HCT116 (cell line): ENCODE measurements at regions not wholly inside any gene's neighbourhood (a gene's known extent, or its start where the extent isn't known, plus 50 kb on each side); places are given as distances from the start of the nearest gene placed in this dataset.

Source experiments
- ATAC-seq: fragments of 200-7000 bp; cut with Tn5 transposase; 2 replicates; pipeline ENCODE4 v1.9.1; 2020; ENCODE audit warnings: mild to moderate bottlenecking, moderate library complexity
- BruUV-seq: library from RNA; stranded (reverse); fragments of 400-500 nt; replicated peaks from 2 replicates; lab custom pipeline; 2021; lab: Mats Ljungman, UMichigan
- CTCF ChIA-PET: fragments of 300-600 bp; sonication (Branson Sonifier 250); formaldehyde crosslinking; loops from one replicate; lab custom pipeline; 2021; ENCODE audit warnings: antibody characterized with exemption; lab: Charles Lee
- POLR2A ChIA-PET: fragments of 300-600, 350-600 bp; sonication (Branson Sonifier 250); formaldehyde crosslinking; loops from one replicate; lab custom pipeline; 2021; ENCODE audit warnings: antibody characterized with exemption; lab: Charles Lee
- RAD21 ChIA-PET, 2 experiments: fragments of 300-600 bp; sonication (Branson Sonifier 250); formaldehyde crosslinking; loops; one replicate each; lab custom pipeline; 2023; ENCODE audit warnings: low total read pairs in 2 of 2; ENCODE audit not compliant: uncharacterized antibody in 2 of 2, unreplicated experiment in 2 of 2, low non-redundant PET in 1 of 2; lab: Charles Lee
- DNase-seq: peaks from one replicate; pipeline ENCODE4 v3.0.0-alpha.2; 2010; ENCODE audit warnings: low read depth, low spot score
- H2AFZ ChIP-seq: fragments of 200-600 bp; shearing (Covaris generic), sonication (generic); 2 replicates; pipeline ENCODE4 v1.6.1; 2017; ENCODE audit warnings: low read depth, mixed run types, mixed read lengths, antibody characterized with exemption, low read length; ENCODE audit not compliant: poor library complexity, severe bottlenecking
- H3K27ac ChIP-seq: 2 replicates; pipeline ENCODE4 v1.5.1; 2012; ENCODE audit warnings: low read depth, low read length
- H3K27me3 ChIP-seq: fragments of 200-600 bp; sonication (generic); 2 replicates; pipeline ENCODE4 v1.6.1; 2016; ENCODE audit warnings: mixed run types, low read length, mixed read lengths; ENCODE audit not compliant: insufficient read depth
- H3K36me3 ChIP-seq, 2 experiments: fragments of 200-500 bp in 1 of 2; fragments of 200-600 bp in 1 of 2; sonication (Bioruptor generic) in 1 of 2; sonication (generic) in 1 of 2; 2 replicates each; pipeline versions ENCODE4 v1.5.1 to v1.6.1; 2014 to 2016; ENCODE audit warnings: low read length in 2 of 2, inconsistent platforms in 1 of 2, mixed read lengths in 1 of 2, mixed run types in 1 of 2; ENCODE audit not compliant: insufficient read depth in 2 of 2, control insufficient read depth in 1 of 2
- H3K4me1 ChIP-seq, 2 experiments: fragments of 200-600 bp in 1 of 2; sonication (generic) in 1 of 2; 2 replicates each; pipeline versions ENCODE4 v1.5.1 to v1.6.1; 2012 to 2017; ENCODE audit warnings: low read length in 2 of 2, inconsistent platforms in 1 of 2, mild to moderate bottlenecking in 1 of 2, mixed read lengths in 1 of 2, mixed run types in 1 of 2, moderate library complexity in 1 of 2; ENCODE audit not compliant: insufficient read depth in 2 of 2, control insufficient read depth in 1 of 2
- H3K4me2 ChIP-seq: fragments of 200-600 bp; sonication (generic); 2 replicates; pipeline ENCODE4 v1.6.1; 2017; ENCODE audit warnings: mixed run types, low read length, mixed read lengths
- H3K4me3 ChIP-seq, 2 experiments: fragments of 200-600 bp in 1 of 2; sonication (generic) in 1 of 2; replicated peaks in 1 of 2; 2 replicates each; pipeline ENCODE4 v1.5.1; 2011 to 2016; ENCODE audit warnings: low read length in 2 of 2, control low read depth in 1 of 2, low read depth in 1 of 2, mild to moderate bottlenecking in 1 of 2, mixed read lengths in 1 of 2, mixed run types in 1 of 2
- H3K79me2 ChIP-seq: fragments of 200-600 bp; sonication (generic); 2 replicates; pipeline ENCODE4 v1.6.1; 2017; ENCODE audit warnings: mild to moderate bottlenecking, mixed run types, low read length, moderate library complexity, mixed read lengths; ENCODE audit not compliant: insufficient read depth
- H3K9ac ChIP-seq: fragments of 200-600 bp; sonication (generic); 2 replicates; pipeline ENCODE4 v1.6.1; 2016; ENCODE audit warnings: low read length, mixed read lengths
- H3K9me2 ChIP-seq: fragments of 200-600 bp; sonication (generic), shearing (Covaris generic); 2 replicates; pipeline ENCODE4 v1.6.1; 2017; ENCODE audit warnings: mixed run types, mild to moderate bottlenecking, moderate library complexity; ENCODE audit not compliant: insufficient read depth
- H3K9me3 ChIP-seq, 2 experiments: fragments of 200-500 bp in 1 of 2; fragments of 200-600 bp in 1 of 2; sonication (Bioruptor generic) in 1 of 2; sonication (generic) in 1 of 2; 2 replicates each; pipeline ENCODE4 v1.6.1; 2014 to 2017; ENCODE audit warnings: low read length in 2 of 2, mixed read lengths in 2 of 2, inconsistent platforms in 1 of 2, low read depth in 1 of 2, mild to moderate bottlenecking in 1 of 2, mixed run types in 1 of 2, moderate library complexity in 1 of 2; ENCODE audit not compliant: control insufficient read depth in 1 of 2, insufficient read depth in 1 of 2
- H4K20me1 ChIP-seq: fragments of 200-600 bp; sonication (generic), shearing (Covaris generic); 2 replicates; pipeline ENCODE4 v1.6.1; 2017; ENCODE audit warnings: mixed run types, mild to moderate bottlenecking, moderate library complexity; ENCODE audit not compliant: insufficient read depth
- ATF3 ChIP-seq: IDR thresholded peaks from 2 replicates; pipeline ENCODE4 v1.6.1; 2012
- CEBPB ChIP-seq: IDR thresholded peaks from 2 replicates; pipeline ENCODE4 v1.6.1; 2012; ENCODE audit warnings: low read depth
- EGR1 ChIP-seq: IDR thresholded peaks from 2 replicates; pipeline ENCODE4 v1.6.1; 2012; ENCODE audit warnings: low read depth
- ELF1 ChIP-seq: IDR thresholded peaks from 2 replicates; pipeline ENCODE4 v1.6.1; 2012; ENCODE audit warnings: low read depth, borderline replicate concordance
- EZH2 ChIP-seq: fragments of 200-600 bp; sonication (generic); IDR thresholded peaks from 2 replicates; pipeline ENCODE4 v1.6.1; 2017; ENCODE audit warnings: antibody characterized with exemption, mixed run types
- JUND ChIP-seq: IDR thresholded peaks from 2 replicates; pipeline ENCODE4 v1.6.1; 2012
- POLR2A ChIP-seq: IDR thresholded peaks from 2 replicates; pipeline ENCODE4 v1.7.0; 2011; ENCODE audit warnings: borderline replicate concordance; ENCODE audit not compliant: insufficient read depth, insufficient read length; ENCODE audit errors: extremely low read depth
- RAD21 ChIP-seq: IDR thresholded peaks from 2 replicates; pipeline ENCODE4 v1.6.1; 2012; ENCODE audit warnings: low read depth, mild to moderate bottlenecking
- SP1 ChIP-seq: IDR thresholded peaks from 2 replicates; pipeline ENCODE4 v1.6.1; 2012; ENCODE audit warnings: low read depth
- SRF ChIP-seq: IDR thresholded peaks from 2 replicates; pipeline ENCODE4 v1.6.1; 2012; ENCODE audit warnings: low read depth
- TCF7L2 ChIP-seq: IDR thresholded peaks from 2 replicates; pipeline ENCODE4 v1.7.0; 2011; ENCODE audit warnings: borderline replicate concordance, inconsistent platforms; ENCODE audit not compliant: insufficient read depth, insufficient read length; ENCODE audit errors: extremely low read depth
- YY1 ChIP-seq: IDR thresholded peaks from 2 replicates; pipeline ENCODE4 v1.6.1; 2011; ENCODE audit warnings: low read length, low read depth, moderate library complexity, mild to moderate bottlenecking; ENCODE audit not compliant: insufficient replicate concordance; ENCODE audit errors: extremely low read depth
- ZFX ChIP-seq: fragments of 450-650 bp; IDR thresholded peaks from 2 replicates; pipeline ENCODE4 v1.6.1; 2017
- intact Hi-C: fragments of 100-400 bp; cut with micrococcal nuclease; formaldehyde crosslinking; loops from 2 replicates; pipeline ENCODE4 v1.10.0; 2022
- TF ChIP-seq, protein P1 (sequence below): IDR thresholded peaks from 2 replicates; pipeline ENCODE4 v1.6.1; 2012; ENCODE audit warnings: low read depth
- TF ChIP-seq, protein P2 (sequence below): IDR thresholded peaks from 2 replicates; pipeline ENCODE4 v1.6.1; 2011; ENCODE audit warnings: mild to moderate bottlenecking, low read length, moderate library complexity; ENCODE audit not compliant: insufficient replicate concordance; ENCODE audit errors: extremely low read depth
- TF ChIP-seq, protein P3 (sequence below), 3 experiments: fragments of 200-600 bp in 1 of 3; sonication (generic) in 1 of 3; IDR thresholded peaks in 2 of 3; conservative IDR thresholded peaks in 1 of 3; 2 replicates each; pipeline ENCODE4 v1.5.1; 2012 to 2017; ENCODE audit warnings: low read depth in 2 of 3, low read length in 2 of 3, antibody characterized with exemption in 1 of 3, borderline replicate concordance in 1 of 3, control low read depth in 1 of 3, mild to moderate bottlenecking in 1 of 3, mixed read lengths in 1 of 3, mixed run types in 1 of 3, moderate library complexity in 1 of 3; ENCODE audit not compliant: insufficient read depth in 1 of 3

GRCh38 chr20:12019715-12020114, 102.0 kb downstream of the BTBD3 start:
- no peak overlapping the region for H2AFZ ChIP-seq
- H3K4me1 ChIP-seq = no peaks in the 10 kb centered on the region
- no peak overlapping the region for H3K27ac ChIP-seq
- no peaks in the 10 kb centered on the region for H4K20me1 ChIP-seq
- no peaks in the 10 kb centered on the region for H3K79me2 ChIP-seq
- POLR2A ChIA-PET = no interaction called here
- H3K9me2 ChIP-seq = no peaks in the 10 kb centered on the region
- TF ChIP-seq, protein P1, sequence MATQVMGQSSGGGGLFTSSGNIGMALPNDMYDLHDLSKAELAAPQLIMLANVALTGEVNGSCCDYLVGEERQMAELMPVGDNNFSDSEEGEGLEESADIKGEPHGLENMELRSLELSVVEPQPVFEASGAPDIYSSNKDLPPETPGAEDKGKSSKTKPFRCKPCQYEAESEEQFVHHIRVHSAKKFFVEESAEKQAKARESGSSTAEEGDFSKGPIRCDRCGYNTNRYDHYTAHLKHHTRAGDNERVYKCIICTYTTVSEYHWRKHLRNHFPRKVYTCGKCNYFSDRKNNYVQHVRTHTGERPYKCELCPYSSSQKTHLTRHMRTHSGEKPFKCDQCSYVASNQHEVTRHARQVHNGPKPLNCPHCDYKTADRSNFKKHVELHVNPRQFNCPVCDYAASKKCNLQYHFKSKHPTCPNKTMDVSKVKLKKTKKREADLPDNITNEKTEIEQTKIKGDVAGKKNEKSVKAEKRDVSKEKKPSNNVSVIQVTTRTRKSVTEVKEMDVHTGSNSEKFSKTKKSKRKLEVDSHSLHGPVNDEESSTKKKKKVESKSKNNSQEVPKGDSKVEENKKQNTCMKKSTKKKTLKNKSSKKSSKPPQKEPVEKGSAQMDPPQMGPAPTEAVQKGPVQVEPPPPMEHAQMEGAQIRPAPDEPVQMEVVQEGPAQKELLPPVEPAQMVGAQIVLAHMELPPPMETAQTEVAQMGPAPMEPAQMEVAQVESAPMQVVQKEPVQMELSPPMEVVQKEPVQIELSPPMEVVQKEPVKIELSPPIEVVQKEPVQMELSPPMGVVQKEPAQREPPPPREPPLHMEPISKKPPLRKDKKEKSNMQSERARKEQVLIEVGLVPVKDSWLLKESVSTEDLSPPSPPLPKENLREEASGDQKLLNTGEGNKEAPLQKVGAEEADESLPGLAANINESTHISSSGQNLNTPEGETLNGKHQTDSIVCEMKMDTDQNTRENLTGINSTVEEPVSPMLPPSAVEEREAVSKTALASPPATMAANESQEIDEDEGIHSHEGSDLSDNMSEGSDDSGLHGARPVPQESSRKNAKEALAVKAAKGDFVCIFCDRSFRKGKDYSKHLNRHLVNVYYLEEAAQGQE = no peak
- TF ChIP-seq ATF3 (no peak), RAD21 (no peak), TCF7L2 (no peak), ZFX (no peak), JUND (no peak), EZH2 (no peak), SP1 (no peak), YY1 (no peak), ELF1 (no peak), EGR1 (no peak), SRF (no peak), CEBPB (no peak), POLR2A (no peak)
- TF ChIP-seq, protein P2, sequence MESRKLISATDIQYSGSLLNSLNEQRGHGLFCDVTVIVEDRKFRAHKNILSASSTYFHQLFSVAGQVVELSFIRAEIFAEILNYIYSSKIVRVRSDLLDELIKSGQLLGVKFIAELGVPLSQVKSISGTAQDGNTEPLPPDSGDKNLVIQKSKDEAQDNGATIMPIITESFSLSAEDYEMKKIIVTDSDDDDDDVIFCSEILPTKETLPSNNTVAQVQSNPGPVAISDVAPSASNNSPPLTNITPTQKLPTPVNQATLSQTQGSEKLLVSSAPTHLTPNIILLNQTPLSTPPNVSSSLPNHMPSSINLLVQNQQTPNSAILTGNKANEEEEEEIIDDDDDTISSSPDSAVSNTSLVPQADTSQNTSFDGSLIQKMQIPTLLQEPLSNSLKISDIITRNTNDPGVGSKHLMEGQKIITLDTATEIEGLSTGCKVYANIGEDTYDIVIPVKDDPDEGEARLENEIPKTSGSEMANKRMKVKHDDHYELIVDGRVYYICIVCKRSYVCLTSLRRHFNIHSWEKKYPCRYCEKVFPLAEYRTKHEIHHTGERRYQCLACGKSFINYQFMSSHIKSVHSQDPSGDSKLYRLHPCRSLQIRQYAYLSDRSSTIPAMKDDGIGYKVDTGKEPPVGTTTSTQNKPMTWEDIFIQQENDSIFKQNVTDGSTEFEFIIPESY = no peak
- TF ChIP-seq, protein P3, sequence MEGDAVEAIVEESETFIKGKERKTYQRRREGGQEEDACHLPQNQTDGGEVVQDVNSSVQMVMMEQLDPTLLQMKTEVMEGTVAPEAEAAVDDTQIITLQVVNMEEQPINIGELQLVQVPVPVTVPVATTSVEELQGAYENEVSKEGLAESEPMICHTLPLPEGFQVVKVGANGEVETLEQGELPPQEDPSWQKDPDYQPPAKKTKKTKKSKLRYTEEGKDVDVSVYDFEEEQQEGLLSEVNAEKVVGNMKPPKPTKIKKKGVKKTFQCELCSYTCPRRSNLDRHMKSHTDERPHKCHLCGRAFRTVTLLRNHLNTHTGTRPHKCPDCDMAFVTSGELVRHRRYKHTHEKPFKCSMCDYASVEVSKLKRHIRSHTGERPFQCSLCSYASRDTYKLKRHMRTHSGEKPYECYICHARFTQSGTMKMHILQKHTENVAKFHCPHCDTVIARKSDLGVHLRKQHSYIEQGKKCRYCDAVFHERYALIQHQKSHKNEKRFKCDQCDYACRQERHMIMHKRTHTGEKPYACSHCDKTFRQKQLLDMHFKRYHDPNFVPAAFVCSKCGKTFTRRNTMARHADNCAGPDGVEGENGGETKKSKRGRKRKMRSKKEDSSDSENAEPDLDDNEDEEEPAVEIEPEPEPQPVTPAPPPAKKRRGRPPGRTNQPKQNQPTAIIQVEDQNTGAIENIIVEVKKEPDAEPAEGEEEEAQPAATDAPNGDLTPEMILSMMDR (IDR thresholded peaks at IDR 0.05 in 2 of 3, conservative IDR thresholded peaks at IDR 0.05 in 1 of 3; ENCODE audit: borderline replicate concordance in 1 of 3, insufficient read depth in 1 of 3, low read depth in 2 of 3, low read length in 2 of 3) = no peak
- TF ChIP-seq, all 23 proteins: peak for 0
- intact Hi-C loops = no loop called here
- ChIA-PET CTCF (no interaction called here), RAD21 (no interaction called here)
- ATAC-seq (no peak), DNase-seq (no peak)
- no TSS peak for BruUV-seq
- Histone ChIP-seq H3K4me3 (no peak overlapping the region), H3K9me3 (no peaks in the 10 kb centered on the region), H3K4me2 (no peak overlapping the region), H3K36me3 (no peaks in the 10 kb centered on the region), H3K27me3 (no peaks in the 10 kb centered on the region), H3K9ac (no peak overlapping the region)
